ENCODE measurements at regions not wholly inside any gene's neighbourhood (a gene's known extent, or its start where the extent isn't known, plus 50 kb on each side); places are given as distances from the start of the nearest gene placed in this dataset.

DNA sequence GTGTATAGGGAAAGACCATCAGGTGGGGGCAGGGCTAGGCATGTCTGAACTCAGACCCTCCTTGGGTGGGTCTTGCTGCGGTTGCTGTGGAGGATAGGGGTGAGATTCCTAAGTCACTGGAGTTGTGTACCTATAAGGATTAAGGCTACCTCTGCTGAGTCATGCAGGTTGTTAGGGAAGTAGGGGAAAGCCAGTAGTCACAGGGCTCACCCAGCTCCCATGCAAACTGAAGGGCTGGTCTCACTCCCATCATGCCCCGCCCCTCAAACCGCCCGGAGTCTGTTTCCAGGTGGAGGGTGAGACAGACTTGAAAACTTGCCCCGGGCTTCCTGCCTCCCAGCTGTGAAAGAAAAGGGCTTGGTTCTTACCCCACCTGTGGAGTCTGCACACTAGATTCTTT is 161.8 kb downstream of the CAVIN4 start:
- TF ChIP-seq, protein P1, sequence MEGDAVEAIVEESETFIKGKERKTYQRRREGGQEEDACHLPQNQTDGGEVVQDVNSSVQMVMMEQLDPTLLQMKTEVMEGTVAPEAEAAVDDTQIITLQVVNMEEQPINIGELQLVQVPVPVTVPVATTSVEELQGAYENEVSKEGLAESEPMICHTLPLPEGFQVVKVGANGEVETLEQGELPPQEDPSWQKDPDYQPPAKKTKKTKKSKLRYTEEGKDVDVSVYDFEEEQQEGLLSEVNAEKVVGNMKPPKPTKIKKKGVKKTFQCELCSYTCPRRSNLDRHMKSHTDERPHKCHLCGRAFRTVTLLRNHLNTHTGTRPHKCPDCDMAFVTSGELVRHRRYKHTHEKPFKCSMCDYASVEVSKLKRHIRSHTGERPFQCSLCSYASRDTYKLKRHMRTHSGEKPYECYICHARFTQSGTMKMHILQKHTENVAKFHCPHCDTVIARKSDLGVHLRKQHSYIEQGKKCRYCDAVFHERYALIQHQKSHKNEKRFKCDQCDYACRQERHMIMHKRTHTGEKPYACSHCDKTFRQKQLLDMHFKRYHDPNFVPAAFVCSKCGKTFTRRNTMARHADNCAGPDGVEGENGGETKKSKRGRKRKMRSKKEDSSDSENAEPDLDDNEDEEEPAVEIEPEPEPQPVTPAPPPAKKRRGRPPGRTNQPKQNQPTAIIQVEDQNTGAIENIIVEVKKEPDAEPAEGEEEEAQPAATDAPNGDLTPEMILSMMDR (IDR thresholded peaks at IDR 0.05), result no peak
- TF ChIP-seq POLR2AphosphoS5 (IDR thresholded peaks at IDR 0.05; ENCODE audit: insufficient read depth in 1 of 2, low read depth in 1 of 2) (no peak), POLR2A (IDR thresholded peaks at IDR 0.05) (no peak)
